Ishikawa (cell line): ENCODE measurements at regions not wholly inside any gene's neighbourhood (a gene's known extent, or its start where the extent isn't known, plus 50 kb on each side); places are given as distances from the start of the nearest gene placed in this dataset.

Source experiments
- CEBPB ChIP-seq: IDR thresholded peaks from 2 replicates; pipeline ENCODE4 v1.6.1; 2012
- EGR1 ChIP-seq: IDR thresholded peaks from 2 replicates; pipeline ENCODE4 v1.6.1; 2012
- EP300 ChIP-seq: IDR thresholded peaks from 2 replicates; pipeline ENCODE4 v1.6.1; 2012; ENCODE audit warnings: borderline replicate concordance
- MAX ChIP-seq: IDR thresholded peaks from 2 replicates; pipeline ENCODE4 v1.6.1; 2012
- RAD21 ChIP-seq: IDR thresholded peaks from 2 replicates; pipeline ENCODE4 v1.6.1; 2012; ENCODE audit warnings: low read depth
- REST ChIP-seq: IDR thresholded peaks from 2 replicates; pipeline ENCODE4 v1.6.1; 2012; ENCODE audit warnings: low read depth, mild to moderate bottlenecking
- TCF12 ChIP-seq: IDR thresholded peaks from 2 replicates; pipeline ENCODE4 v1.6.1; 2012; ENCODE audit warnings: low read depth
- TEAD4 ChIP-seq: IDR thresholded peaks from 2 replicates; pipeline ENCODE4 v1.6.1; 2012
- USF1 ChIP-seq: IDR thresholded peaks from 2 replicates; pipeline ENCODE4 v1.6.1; 2012
- ZBTB7A ChIP-seq: IDR thresholded peaks from 2 replicates; pipeline ENCODE4 v1.6.1; 2012; ENCODE audit warnings: low read depth

GRCh38 chr14:66238969-66239368 lies 247.2 kb upstream of the CCDC196 start:
- TF ChIP-seq TEAD4, result no peak
- TF ChIP-seq REST, result no peak
- no peak for TF ChIP-seq CEBPB
- TF ChIP-seq MAX, result no peak
- no peak for TF ChIP-seq EP300
- no peak for TF ChIP-seq ZBTB7A
- TF ChIP-seq RAD21, result no peak
- no peak for TF ChIP-seq TCF12
- no peak for TF ChIP-seq USF1
- no peak for TF ChIP-seq EGR1
